ENCODE measurements at regions not wholly inside any gene's neighbourhood (a gene's known extent, or its start where the extent isn't known, plus 50 kb on each side); places are given as distances from the start of the nearest gene placed in this dataset.

- TF ChIP-seq, protein P1, sequence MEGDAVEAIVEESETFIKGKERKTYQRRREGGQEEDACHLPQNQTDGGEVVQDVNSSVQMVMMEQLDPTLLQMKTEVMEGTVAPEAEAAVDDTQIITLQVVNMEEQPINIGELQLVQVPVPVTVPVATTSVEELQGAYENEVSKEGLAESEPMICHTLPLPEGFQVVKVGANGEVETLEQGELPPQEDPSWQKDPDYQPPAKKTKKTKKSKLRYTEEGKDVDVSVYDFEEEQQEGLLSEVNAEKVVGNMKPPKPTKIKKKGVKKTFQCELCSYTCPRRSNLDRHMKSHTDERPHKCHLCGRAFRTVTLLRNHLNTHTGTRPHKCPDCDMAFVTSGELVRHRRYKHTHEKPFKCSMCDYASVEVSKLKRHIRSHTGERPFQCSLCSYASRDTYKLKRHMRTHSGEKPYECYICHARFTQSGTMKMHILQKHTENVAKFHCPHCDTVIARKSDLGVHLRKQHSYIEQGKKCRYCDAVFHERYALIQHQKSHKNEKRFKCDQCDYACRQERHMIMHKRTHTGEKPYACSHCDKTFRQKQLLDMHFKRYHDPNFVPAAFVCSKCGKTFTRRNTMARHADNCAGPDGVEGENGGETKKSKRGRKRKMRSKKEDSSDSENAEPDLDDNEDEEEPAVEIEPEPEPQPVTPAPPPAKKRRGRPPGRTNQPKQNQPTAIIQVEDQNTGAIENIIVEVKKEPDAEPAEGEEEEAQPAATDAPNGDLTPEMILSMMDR (IDR thresholded peaks at IDR 0.05): no peak
- no peak for TF ChIP-seq POLR2A (IDR thresholded peaks at IDR 0.05)
Measured at GRCh38 chr18:44323125-44323524, 357.6 kb upstream of the SETBP1 start.
